ENCODE measurements at regions not wholly inside any gene's neighbourhood (a gene's known extent, or its start where the extent isn't known, plus 50 kb on each side); places are given as distances from the start of the nearest gene placed in this dataset.

- no peak for DNase-seq
Observed at GRCh38 chr10:2494399-2494798, 572.9 kb upstream of the PFKP start.

DNA sequence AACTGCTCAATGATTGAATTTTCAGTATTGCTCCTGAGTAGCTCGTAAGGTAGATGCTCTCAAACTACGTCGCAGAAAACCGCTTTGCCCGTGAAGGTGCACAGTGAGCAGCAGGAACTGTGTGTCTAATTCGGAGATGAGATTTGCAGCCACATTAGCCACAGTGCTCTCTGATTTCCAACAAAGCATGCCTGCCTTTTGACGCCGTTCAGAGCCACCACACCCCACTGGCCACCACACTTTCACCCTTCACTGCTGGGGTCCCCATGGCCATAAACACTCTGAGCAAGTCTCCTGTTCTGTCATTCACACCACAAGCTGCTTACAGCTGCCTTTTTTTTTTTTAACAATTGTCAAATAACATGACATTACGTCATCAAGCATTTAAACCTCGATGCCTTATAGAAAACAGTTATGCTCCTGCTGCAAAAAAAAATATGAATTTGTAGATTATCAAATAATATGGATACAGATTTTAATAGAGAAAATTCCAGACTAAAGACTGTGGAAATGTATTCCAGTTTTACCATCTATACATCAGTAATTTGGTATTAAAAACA lies 578.8 kb upstream of the PFKP start:
- DNase-seq = no peak

- no peak for DNase-seq
Observed at GRCh38 chr10:2487921-2488320, 579.4 kb upstream of the PFKP start.

DNA sequence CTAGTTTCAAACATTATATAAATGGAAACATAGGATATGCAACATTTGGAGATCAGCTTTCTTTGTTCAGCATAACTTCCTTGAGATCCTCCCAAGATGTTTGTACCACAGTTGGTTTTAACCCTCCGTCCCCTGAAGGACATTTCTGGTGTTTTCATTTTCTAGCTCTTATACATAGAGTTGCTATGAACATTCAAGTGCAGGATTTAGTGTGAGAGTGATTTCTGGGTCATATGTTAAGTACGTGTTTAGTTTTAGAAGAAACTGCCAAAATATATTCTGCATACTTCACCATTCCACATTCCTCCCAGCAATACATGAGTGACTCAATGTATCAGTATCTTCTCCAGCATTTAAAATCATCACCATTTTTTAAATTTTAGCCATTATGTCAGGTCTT lies 588.7 kb upstream of the PFKP start:
- DNase-seq = no peak

- DNase-seq = no peak
Observed at GRCh38 chr10:2476812-2477553, 590.4 kb upstream of the PFKP start.

- no peak for DNase-seq
Observed at GRCh38 chr10:2476218-2476811, 591.0 kb upstream of the PFKP start.

- no peak for DNase-seq
Observed at GRCh38 chr10:2475711-2476217, 591.6 kb upstream of the PFKP start.

GRCh38 chr10:2471811-2472210 lies 595.5 kb upstream of the PFKP start:
- no peak for DNase-seq

DNA sequence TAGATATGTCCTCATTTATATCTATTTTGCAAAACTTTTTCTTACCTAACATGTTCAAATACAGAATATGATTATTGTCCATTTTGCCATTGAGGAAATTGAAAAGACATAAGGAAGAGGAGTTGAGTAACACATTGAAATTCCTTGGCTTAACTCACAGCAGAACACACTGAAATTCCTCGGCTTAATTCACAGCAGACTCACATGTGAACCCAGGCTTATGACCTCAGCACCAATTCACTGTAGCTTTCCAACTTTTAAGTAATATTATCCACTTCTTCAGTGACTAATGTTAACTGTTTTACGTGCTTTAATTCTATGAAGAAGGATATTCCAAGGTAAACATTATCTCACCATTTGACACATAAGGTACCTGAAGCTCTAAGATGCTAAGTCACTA lies 597.5 kb upstream of the PFKP start:
- no peak for DNase-seq

DNA sequence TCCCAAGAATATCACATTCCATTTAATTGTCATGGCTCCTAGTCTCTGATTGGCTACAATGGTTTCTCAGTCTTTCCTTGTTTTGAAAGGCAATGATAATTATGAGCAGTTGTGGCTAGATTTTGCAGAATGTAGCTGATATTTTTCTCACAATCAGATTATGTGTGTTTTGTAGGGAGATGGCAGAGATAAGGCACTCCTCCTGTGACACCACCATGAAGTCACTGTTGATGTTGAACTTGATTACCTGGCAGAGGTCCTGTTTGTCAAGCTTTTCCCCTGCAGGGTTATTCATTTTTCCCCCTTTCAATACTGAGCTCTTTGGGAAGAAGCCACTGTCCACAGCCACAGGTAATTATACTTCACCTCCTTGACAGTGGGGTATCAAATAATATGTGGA lies 602.9 kb upstream of the PFKP start:
- no peak for DNase-seq

DNA sequence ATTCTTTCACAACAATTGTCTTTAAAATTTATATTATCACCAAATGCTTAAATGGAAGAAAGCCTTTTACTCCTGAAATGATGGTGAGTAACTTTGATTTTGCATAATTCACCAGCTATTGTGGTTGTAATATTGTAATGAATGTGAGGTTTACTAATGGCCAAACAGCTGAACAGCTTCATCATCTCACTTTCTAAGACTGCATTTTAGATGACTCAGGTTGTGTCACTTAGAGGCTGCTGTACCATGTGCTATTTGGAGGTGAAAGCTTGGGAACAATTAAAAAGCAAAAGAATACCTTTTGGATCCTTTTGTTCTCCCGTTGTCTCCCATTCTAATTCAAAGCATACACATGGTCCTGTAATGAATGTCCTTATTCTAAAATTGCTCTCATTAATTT lies 604.0 kb upstream of the PFKP start:
- DNase-seq = no peak

DNA sequence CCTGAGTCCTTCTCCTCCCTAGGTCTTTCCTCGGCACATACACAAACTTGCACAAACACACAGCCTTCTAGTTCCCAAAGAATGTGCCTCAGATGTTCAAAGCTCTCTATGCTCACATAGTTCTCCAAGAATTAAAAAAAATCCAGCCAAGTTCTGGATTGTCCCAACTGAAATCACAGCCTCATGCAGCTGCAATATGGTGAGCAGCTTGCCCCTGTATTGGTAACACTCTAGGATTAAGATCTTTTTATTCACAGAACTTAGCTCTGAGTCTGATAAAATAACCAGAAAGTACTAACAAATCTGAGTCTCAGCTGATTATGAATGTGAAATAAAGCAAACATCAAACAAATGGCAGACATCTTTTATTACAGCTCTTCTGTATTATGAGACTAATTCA lies 604.8 kb upstream of the PFKP start:
- DNase-seq = no peak

DNA sequence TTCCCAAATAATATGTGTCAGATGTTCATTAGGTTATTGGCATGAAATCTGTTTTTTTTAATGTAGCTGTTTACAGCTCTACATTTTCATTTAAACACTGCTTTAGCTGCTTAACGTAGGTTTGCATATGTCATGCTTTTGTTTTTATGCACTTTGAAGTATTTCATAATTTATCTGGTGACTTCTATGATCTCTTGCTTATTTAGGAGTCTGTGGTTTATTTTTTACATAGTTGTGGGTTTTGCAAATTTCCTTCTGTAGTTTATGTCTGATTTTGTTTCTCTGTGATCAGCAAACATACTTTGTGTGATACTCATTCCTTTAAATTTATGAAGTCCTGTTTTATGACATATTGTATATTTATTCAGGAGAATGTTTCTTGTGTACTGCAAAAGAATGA lies 606.5 kb upstream of the PFKP start:
- DNase-seq = no peak

DNA sequence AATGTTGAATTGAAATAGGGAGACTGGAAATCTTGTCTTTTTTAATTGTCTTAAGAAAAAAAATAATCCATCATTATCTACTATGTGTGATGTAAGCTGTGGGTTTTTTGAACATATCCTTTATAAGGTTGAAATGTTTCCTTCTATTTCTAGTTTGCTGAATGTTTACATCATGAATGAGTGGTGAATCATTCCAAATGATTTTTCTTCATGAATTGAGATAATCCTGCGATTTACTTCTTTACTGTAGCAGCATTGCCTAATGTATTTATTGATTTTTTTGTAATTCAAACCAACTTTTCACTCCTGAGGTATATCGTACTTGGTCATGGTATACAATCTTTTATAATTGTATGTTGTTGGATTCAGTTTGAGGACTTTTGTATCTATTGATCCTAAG lies 607.6 kb upstream of the PFKP start:
- no peak for DNase-seq

DNA sequence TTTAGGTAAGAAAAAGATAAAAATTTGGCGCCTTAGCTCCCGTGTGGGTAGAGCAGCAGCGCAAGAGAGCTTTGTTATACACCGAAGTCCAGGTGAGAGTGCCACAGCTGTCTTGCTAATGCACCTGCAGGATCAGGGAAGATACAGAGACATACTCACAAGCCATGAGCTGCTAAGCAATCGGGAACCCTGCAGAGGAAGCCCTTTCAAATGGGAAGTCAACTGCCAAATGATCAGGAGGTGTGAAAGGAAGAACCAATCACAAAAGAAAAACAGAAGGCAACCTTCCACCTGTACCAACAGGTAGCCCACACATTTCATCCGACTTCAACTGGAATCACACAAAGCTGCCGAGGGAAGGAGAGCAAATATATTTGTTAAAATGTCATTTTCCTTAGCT lies 610.5 kb upstream of the PFKP start:
- no peak for DNase-seq

- no peak for DNase-seq
Observed at GRCh38 chr10:2445370-2445769, 622.0 kb upstream of the PFKP start.

GRCh38 chr10:2439983-2440382 lies 627.4 kb upstream of the PFKP start:
- no peak for DNase-seq

DNA sequence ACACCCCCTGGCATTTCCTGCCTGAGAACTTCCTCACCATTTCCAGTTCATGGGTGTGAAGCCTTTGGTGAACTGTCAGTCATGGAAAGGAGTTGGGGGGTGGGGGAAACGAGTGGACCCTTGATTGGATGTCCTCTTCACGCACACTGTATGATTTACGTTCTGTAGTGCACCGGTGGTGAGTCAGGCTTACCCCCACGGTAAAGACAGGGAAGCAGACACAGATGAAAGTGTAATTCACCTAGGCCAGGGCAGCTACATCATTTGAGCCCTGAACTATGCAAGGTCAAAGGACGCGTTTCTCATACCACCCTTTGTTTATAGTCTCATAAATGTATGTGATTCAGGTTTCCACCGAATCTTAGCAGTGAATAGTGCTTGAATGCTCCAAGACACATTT lies 628.3 kb upstream of the PFKP start:
- no peak for DNase-seq

DNA sequence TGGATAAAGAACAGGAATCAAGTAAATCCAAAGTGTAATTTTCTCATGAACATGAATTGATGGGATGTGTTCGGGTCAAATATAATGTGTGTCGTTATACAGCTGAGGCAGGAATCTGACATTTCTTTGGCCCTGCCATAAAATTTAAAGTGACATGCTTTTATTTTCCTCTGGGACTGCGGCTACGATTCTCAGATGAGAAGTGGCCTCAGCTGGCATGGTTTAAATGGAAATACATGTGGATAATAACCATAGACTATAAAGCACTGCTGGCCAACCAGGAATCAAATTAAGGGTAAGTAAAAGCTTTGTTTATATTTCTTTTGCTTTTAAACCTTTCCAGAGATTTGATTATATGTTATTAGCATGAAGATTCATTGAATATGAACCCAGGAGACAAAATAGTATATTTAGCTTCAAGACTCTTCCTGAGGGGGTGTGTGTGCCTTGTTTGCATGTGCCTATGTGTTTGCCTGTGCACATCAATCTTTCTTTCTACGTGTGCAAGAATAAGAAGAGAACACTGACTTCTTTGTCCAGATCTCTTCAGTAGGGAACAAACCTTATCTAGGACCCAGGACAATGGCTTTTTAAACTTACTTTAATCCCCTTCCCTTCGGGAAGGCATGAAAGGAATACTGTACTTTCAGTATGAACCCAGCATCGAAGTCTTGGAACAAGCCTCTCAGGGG lies 629.0 kb upstream of the PFKP start:
- no peak for DNase-seq

GRCh38 chr10:2436933-2437332 lies 630.4 kb upstream of the PFKP start:
- no peak for DNase-seq

DNA sequence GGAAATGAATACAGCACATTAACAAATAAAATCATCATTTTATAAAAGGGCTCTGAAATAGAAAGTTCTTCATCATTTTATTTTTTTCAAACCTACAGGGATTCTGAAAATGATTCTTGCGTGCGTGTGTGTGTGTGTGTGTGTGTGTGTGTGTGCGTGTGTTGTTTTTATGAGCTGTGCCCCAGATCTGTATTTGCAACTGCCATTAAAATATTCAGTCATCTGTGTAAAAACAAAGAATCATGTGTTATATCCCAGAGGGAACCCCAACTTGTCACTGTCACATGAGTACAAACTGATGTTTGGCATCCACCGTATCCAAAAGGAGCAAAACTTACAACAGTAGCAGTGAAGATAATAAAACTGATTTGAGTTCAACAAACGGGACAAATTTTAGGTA lies 635.4 kb upstream of the PFKP start:
- DNase-seq = no peak

DNA sequence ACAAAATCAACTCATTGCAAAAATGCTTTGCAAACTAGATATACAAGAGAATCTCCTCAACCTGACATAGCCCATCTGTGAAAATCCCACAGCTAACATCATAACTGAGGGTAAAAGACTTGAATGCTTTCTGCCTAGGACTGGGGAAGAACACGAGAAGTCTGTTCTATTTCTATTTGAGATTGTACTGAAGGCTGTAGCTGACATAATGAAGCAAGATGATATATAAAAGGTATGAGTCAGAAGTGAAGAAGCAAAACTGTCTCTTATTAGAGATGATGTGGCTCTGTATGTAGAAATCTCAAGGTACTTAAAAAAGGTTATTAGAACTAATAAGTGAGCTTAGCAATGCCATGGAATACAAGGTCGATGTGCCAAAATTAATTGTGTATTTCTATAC lies 639.9 kb upstream of the PFKP start:
- no peak for DNase-seq

- no peak for DNase-seq
Observed at GRCh38 chr10:2425320-2425719, 642.0 kb upstream of the PFKP start.

DNA sequence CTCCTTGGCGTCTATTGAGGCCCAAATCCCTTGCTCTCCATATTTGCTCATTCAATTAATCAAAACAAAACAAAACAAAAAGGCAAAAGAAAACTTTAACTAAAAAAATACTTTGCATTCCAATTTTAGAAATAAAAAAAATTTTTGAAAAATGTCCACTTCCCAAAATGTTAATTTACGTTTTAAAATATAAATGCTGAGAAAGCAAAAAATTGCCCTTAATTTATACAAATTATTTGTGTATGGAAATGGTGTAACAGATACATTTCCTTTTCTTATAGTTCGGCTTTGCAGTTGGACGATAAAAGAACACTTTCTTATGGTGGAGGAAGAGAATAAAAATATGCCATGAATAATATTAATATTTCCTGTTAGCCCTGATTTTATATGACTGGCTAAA lies 652.8 kb upstream of the PFKP start:
- DNase-seq = no peak

Data from activated CD4-positive, CD25-positive, alpha-beta regulatory T cell treated with anti-CD3 and anti-CD28 coated beads, Interleukin-2, amount 50 U/mL, for 72 hours (primary cell).